Esophagus muscularis mucosa (tissue), 4 donors: ENCODE measurements at regions not wholly inside any gene's neighbourhood (a gene's known extent, or its start where the extent isn't known, plus 50 kb on each side); places are given as distances from the start of the nearest gene placed in this dataset.

Source experiments
- DNase-seq: peaks from one replicate; pipeline ENCODE4 v3.0.0-alpha.2; 2017; ENCODE audit errors: extremely low spot score
- H3K27ac ChIP-seq, 4 donors: fragments of 200-600 bp; sonication (generic); replicated peaks in 1 of 4; 1 replicate in 3 of 4; 2 replicates in 1 of 4; pipeline ENCODE4 v1.5.1; 2016 to 2019; ENCODE audit warnings: mild to moderate bottlenecking in 1 of 4
- H3K27me3 ChIP-seq, 4 donors: fragments of 200-600 bp; sonication (generic); one replicate each; pipeline versions ENCODE4 v1.5.1 to v1.6.0; 2016 to 2019
- H3K36me3 ChIP-seq, 4 donors: fragments of 200-600 bp; sonication (generic); one replicate each; pipeline ENCODE4 v1.5.1; 2016 to 2019
- H3K4me1 ChIP-seq, 4 donors: fragments of 200-600 bp; sonication (generic); one replicate each; pipeline ENCODE4 v1.5.1; 2016 to 2019
- H3K4me3 ChIP-seq, 4 donors: fragments of 200-600 bp; sonication (generic); 1 replicate in 2 of 4; 2 replicates in 2 of 4; pipeline ENCODE4 v1.5.1; 2016 to 2019; ENCODE audit warnings: mild to moderate bottlenecking in 4 of 4, moderate library complexity in 1 of 4
- H3K9me3 ChIP-seq, 4 donors: fragments of 200-600 bp; sonication (generic); 1 replicate in 3 of 4; 2 replicates in 1 of 4; pipeline ENCODE4 v1.5.1; 2016 to 2019
- CTCF ChIP-seq, 3 experiments: fragments of 200-600 bp in 2 of 3; fragments of 450-650 bp in 1 of 3; sonication (generic) in 2 of 3; IDR thresholded peaks; one replicate each; pipeline ENCODE4 v1.5.1; 2017 to 2019; ENCODE audit warnings: antibody characterized with exemption in 3 of 3, mild to moderate bottlenecking in 2 of 3, moderate library complexity in 1 of 3
- EP300 ChIP-seq: sonication (generic); formaldehyde crosslinking; IDR thresholded peaks from one replicate; pipeline ENCODE4 v1.6.1; 2017; ENCODE audit warnings: antibody characterized with exemption
- POLR2A ChIP-seq: fragments of 450-650 bp; IDR thresholded peaks from one replicate; pipeline ENCODE4 v1.6.1; 2017; ENCODE audit warnings: antibody characterized with exemption, moderate library complexity, mild to moderate bottlenecking, low read depth
- POLR2AphosphoS5 ChIP-seq, 2 donors: sonication (generic); formaldehyde crosslinking; IDR thresholded peaks; one replicate each; pipeline ENCODE4 v1.6.1; 2017; ENCODE audit warnings: antibody characterized with exemption in 2 of 2
- WGBS: methylation state at CpG from one replicate; pipeline ENCODE4 v1.1.5; 2018; 5-methylcytosine and 5-hydroxymethylcytosine counted together
- intact Hi-C: fragments of 100-400 bp; cut with DNase I; formaldehyde crosslinking; loops from one replicate; pipeline ENCODE4 v1.15.1; 2023

DNA sequence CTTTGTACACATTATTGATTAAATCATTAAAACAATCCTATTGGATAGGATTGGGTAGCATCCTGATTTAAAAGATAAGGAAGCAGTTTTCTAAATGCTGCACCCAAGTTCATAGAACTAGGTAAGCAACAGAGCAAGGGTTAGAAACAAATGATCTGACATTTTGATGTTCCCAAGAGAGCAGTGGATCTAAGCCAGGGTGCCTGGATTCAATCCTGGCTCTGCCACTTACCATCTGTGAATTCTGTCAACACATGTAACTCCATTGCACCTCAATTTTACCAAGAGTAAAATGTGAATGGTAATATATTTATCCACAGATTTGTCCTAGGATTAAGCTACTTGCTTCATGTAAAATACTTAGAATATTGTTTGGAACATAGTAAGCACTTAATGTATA, 982.6 kb upstream of the FANCL start:
- H3K9me3 ChIP-seq = no peaks in the 10 kb centered on the region
- H3K27me3 ChIP-seq = no peaks in the 10 kb centered on the region
- no peak overlapping the region for H3K4me3 ChIP-seq
- TF ChIP-seq POLR2AphosphoS5 (IDR thresholded peaks at IDR 0.05) = no peak
- no peak for TF ChIP-seq POLR2A
- no peak for TF ChIP-seq EP300
- TF ChIP-seq CTCF (IDR thresholded peaks at IDR 0.05) = no peak
- intact Hi-C loops = no loop called here
- H3K36me3 ChIP-seq = no peaks in the 10 kb centered on the region
- H3K27ac ChIP-seq = no peak overlapping the region
- no peaks in the 10 kb centered on the region for H3K4me1 ChIP-seq
- DNase-seq = no peak

DNA sequence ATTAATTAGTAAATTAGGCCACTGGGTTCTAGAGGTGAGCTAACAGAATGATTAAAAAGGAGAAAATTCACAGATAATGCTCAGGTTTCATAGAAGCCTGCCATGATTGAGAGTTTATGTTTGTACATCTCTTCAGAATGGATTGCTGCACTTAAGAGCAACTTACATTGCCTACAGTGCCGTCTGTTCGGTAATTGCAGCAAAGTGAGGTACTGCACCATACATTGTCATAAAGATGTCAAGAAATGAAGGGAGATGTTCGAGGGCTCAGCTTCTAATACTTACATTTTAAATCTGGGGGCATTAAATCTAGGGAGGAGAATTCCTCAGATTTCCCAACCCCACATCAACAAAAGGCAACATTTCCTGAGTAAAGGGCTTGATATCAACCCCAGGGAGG, 976.2 kb upstream of the FANCL start:
- no peaks in the 10 kb centered on the region for H3K36me3 ChIP-seq
- no peaks in the 10 kb centered on the region for H3K9me3 ChIP-seq
- TF ChIP-seq POLR2A (no peak), POLR2AphosphoS5 (IDR thresholded peaks at IDR 0.05) (no peak)
- H3K27me3 ChIP-seq = no peaks in the 10 kb centered on the region
- no peaks in the 10 kb centered on the region for H3K4me1 ChIP-seq
- DNase-seq = no peak
- no peak overlapping the region for H3K4me3 ChIP-seq
- intact Hi-C loops = no loop called here
- 42% methylated on average over 3 of the region's 3 CpGs for WGBS
- no peak overlapping the region for H3K27ac ChIP-seq

DNA sequence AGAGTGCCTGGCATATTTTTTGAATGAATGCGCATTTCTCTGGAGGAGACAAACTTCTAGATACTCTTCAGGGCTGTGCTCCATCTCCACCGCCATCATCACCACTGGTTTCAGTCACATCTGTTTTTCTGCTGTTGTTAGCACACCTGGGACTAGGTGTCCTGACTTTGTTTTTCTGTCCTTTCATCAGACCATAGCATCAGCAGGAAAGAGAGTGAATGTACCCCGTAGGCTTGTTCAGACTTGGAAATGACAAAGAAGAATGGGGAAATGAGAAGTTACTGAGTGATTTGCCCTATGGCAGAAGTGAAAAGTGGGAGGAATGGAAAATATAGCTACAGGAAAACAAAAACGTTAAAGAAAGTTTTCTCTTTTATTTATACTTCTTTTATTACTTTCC, 965.2 kb upstream of the FANCL start:
- intact Hi-C loops = no loop called here
- Histone ChIP-seq H3K27me3 (no peaks in the 10 kb centered on the region), H3K27ac (no peak overlapping the region), H3K4me3 (no peak overlapping the region), H3K9me3 (no peaks in the 10 kb centered on the region), H3K36me3 (no peaks in the 10 kb centered on the region), H3K4me1 (no peaks in the 10 kb centered on the region)
- WGBS = 81% methylated on average over 4 of the region's 4 CpGs
- no peak for DNase-seq
- TF ChIP-seq POLR2AphosphoS5 (IDR thresholded peaks at IDR 0.05) (no peak), CTCF (IDR thresholded peaks at IDR 0.05) (no peak), POLR2A (no peak), EP300 (no peak)

DNA sequence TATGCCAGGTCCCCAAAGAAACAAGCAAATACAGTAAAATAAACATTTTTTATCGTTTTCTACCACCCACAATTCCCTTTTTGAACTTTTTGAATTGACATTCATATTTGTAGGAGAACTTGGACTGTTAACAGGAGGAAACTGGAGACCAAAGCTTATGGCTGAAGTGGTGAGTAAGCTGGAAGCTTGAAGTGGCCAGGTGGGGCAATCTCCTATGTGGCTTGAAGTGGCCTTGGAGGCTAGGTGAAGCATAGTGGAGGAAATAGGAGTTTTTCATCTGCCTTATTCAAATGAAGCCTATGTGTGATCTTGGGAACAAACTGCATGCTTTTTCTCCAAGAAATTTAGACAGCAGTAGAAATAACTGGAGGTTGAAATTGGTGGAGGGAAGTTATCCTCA, 962.9 kb upstream of the FANCL start:
- Histone ChIP-seq H3K9me3 (no peaks in the 10 kb centered on the region), H3K36me3 (no peaks in the 10 kb centered on the region), H3K27me3 (no peaks in the 10 kb centered on the region), H3K27ac (no peak overlapping the region), H3K4me1 (no peaks in the 10 kb centered on the region), H3K4me3 (no peak overlapping the region)
- TF ChIP-seq CTCF (IDR thresholded peaks at IDR 0.05) = no peak
- no peak for TF ChIP-seq EP300
- DNase-seq = no peak
- intact Hi-C loops = no loop called here
- 55% methylated on average over 1 of the region's 1 CpG for WGBS

- H3K27ac ChIP-seq = no peak overlapping the region
- no peak overlapping the region for H3K4me3 ChIP-seq
- H3K4me1 ChIP-seq = peaks cover 0 to 14% (median 0%) of the 10 kb centered on the region in 4 donors
- H3K27me3 ChIP-seq = no peaks in the 10 kb centered on the region
- DNase-seq = no peak
- H3K36me3 ChIP-seq = no peaks in the 10 kb centered on the region
- TF ChIP-seq CTCF (IDR thresholded peaks at IDR 0.05) = no peak
- intact Hi-C loops = no loop called here
- H3K9me3 ChIP-seq = no peaks in the 10 kb centered on the region
- WGBS = 35% methylated on average over 1 of the region's 1 CpG
Observed at GRCh38 chr2:59196491-59196890, 955.4 kb upstream of the FANCL start.
